GM23338 (cell line): ENCODE measurements at regions not wholly inside any gene's neighbourhood (a gene's known extent, or its start where the extent isn't known, plus 50 kb on each side); places are given as distances from the start of the nearest gene placed in this dataset.
A peak's percentile ranks its signal among the peaks of the same experiment; 100 is the strongest.

ENCODE experiments used
- ATAC-seq: fragments of 200-7000 bp; cut with Tn5 transposase; 3 replicates; pipeline ENCODE4 v1.9.1; 2020
- DNase-seq: peaks from one replicate; pipeline ENCODE4 v3.0.0-alpha.2; 2015; ENCODE audit warnings: low spot score
- H2AFZ ChIP-seq: fragments of 200-600 bp; sonication (generic); 2 replicates; pipeline ENCODE4 v1.8.0; 2016; ENCODE audit warnings: antibody characterized with exemption, mild to moderate bottlenecking, moderate library complexity
- H3F3A ChIP-seq: fragments of 200-600 bp; sonication (generic); replicated peaks from 2 replicates; pipeline ENCODE4 v1.8.0; 2017; ENCODE audit warnings: antibody characterized with exemption, mixed run types, low read depth
- H3K27ac ChIP-seq: fragments of 200-600 bp; sonication (generic); 2 replicates; pipeline ENCODE4 v1.6.1; 2016; ENCODE audit warnings: low read depth
- H3K27me3 ChIP-seq: fragments of 200-600 bp; sonication (generic); 2 replicates; pipeline ENCODE4 v1.8.0; 2016; ENCODE audit warnings: mild to moderate bottlenecking, mixed run types, moderate library complexity; ENCODE audit not compliant: insufficient read depth
- H3K36me3 ChIP-seq: fragments of 200-600 bp; sonication (generic); 2 replicates; pipeline ENCODE4 v1.8.0; 2016; ENCODE audit warnings: mild to moderate bottlenecking; ENCODE audit not compliant: insufficient read depth
- H3K4me1 ChIP-seq: fragments of 200-600 bp; sonication (generic); 2 replicates; pipeline ENCODE4 v1.8.0; 2016; ENCODE audit warnings: mild to moderate bottlenecking, moderate library complexity; ENCODE audit not compliant: insufficient read depth
- H3K4me2 ChIP-seq: fragments of 200-600 bp; sonication (generic); 2 replicates; pipeline ENCODE4 v1.7.1; 2017; ENCODE audit warnings: mixed run types
- H3K4me3 ChIP-seq: fragments of 200-600 bp; sonication (generic); 2 replicates; pipeline ENCODE4 v1.6.1; 2016; ENCODE audit warnings: mixed run types
- H3K79me2 ChIP-seq: fragments of 200-600 bp; sonication (generic); replicated peaks from 2 replicates; pipeline ENCODE4 v1.8.0; 2017; ENCODE audit warnings: mild to moderate bottlenecking; ENCODE audit not compliant: insufficient read depth
- H3K9me2 ChIP-seq: fragments of 200-600 bp; sonication (generic); 2 replicates; pipeline ENCODE4 v1.8.0; 2017; ENCODE audit not compliant: insufficient read depth
- H4K20me1 ChIP-seq: fragments of 200-600 bp; sonication (generic); replicated peaks from 2 replicates; pipeline ENCODE4 v1.8.0; 2017; ENCODE audit warnings: mild to moderate bottlenecking; ENCODE audit not compliant: insufficient read depth
- H3K27ac Mint-ChIP-seq: 2 replicates; pipeline ENCODE4 v1.8.0; 2020; ENCODE audit warnings: inconsistent platforms, mild to moderate bottlenecking, moderate library complexity, mixed read lengths
- H3K27me3 Mint-ChIP-seq: 3 replicates; pipeline ENCODE4 v1.8.0; 2022; ENCODE audit warnings: low read depth, mild to moderate bottlenecking, moderate library complexity, mixed read lengths, inconsistent platforms; ENCODE audit not compliant: insufficient read depth, poor library complexity
- H3K36me3 Mint-ChIP-seq: 3 replicates; pipeline ENCODE4 v1.8.0; 2021; ENCODE audit warnings: low read depth, mild to moderate bottlenecking, inconsistent platforms, moderate library complexity, mixed read lengths
- H3K4me1 Mint-ChIP-seq: 3 replicates; pipeline ENCODE4 v1.8.0; 2020; ENCODE audit warnings: mild to moderate bottlenecking, inconsistent platforms, mixed read lengths
- H3K4me3 Mint-ChIP-seq: 3 replicates; pipeline ENCODE4 v1.8.0; 2021; ENCODE audit warnings: moderate library complexity, mild to moderate bottlenecking, inconsistent platforms, mixed read lengths
- H3K9me3 Mint-ChIP-seq: 3 replicates; pipeline ENCODE4 v1.8.0; 2020; ENCODE audit warnings: moderate library complexity, mild to moderate bottlenecking, inconsistent platforms, mixed read lengths
- CTCF ChIP-seq, 2 experiments: fragments of 200-600 bp in 1 of 2; sonication (generic) in 1 of 2; conservative IDR thresholded peaks; 2 replicates each; pipeline versions ENCODE4 v1.5.1 to v1.6.1; 2016 to 2017; ENCODE audit warnings: antibody characterized with exemption in 2 of 2, low read depth in 2 of 2, mild to moderate bottlenecking in 2 of 2, moderate library complexity in 1 of 2
- EZH2 ChIP-seq: fragments of 200-600 bp; sonication (generic); IDR thresholded peaks from one replicate; pipeline ENCODE4 v1.8.0; 2017; ENCODE audit warnings: antibody characterized with exemption, mild to moderate bottlenecking, low read depth; ENCODE audit not compliant: unreplicated experiment
- JUNB ChIP-seq: IDR thresholded peaks from one replicate; pipeline ENCODE4 v1.6.1; 2016; ENCODE audit warnings: antibody characterized with exemption; ENCODE audit not compliant: unreplicated experiment
- NANOG ChIP-seq: IDR thresholded peaks from 2 replicates; pipeline ENCODE4 v1.6.1; 2016; ENCODE audit warnings: antibody characterized with exemption, borderline replicate concordance
- REST ChIP-seq: IDR thresholded peaks from one replicate; pipeline ENCODE4 v1.6.1; 2018; ENCODE audit warnings: antibody characterized with exemption; ENCODE audit not compliant: unreplicated experiment
- ZNF114 ChIP-seq: fragments of 250-450 bp; sonication (Bioruptor Pico); IDR thresholded peaks from 2 replicates; pipeline ENCODE4 v1.5.0; 2020; ENCODE audit warnings: mild to moderate bottlenecking, moderate library complexity
- ZNF331 ChIP-seq: fragments of 250-450 bp; sonication (Bioruptor Pico); IDR thresholded peaks from 2 replicates; pipeline ENCODE4 v1.5.0; 2020; ENCODE audit warnings: low read depth, mild to moderate bottlenecking, moderate library complexity

DNA sequence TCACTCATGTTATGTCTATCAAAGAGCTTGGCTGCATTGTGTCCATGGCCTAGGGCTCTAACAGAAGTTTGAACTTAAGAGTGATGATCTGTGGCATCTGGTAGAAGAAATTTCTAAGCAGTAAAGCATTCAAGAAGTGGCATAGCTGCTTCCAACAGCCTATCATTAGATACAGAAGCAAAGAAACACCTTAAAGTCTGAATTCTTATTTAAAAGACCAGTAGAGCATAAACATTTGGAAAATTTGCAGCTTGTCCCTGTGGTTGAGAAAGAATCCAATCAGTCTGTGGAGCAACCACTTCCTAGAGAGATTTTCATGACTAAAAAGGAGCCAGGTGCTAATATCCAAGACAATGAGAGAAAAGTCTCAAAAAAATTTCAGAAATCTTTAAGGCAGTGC, 165.5 kb downstream of the SNX7 start:
- H3K36me3 ChIP-seq = no peaks in the 10 kb centered on the region
- no peaks in the 10 kb centered on the region for H3K27me3 ChIP-seq
- H3K4me2 ChIP-seq = no peak overlapping the region
- ATAC-seq = no peak
- no peak overlapping the region; the same call in 1 of the 2 replicates for H3K27ac Mint-ChIP-seq
- H4K20me1 ChIP-seq = no peaks in the 10 kb centered on the region
- TF ChIP-seq JUNB = no peak
- TF ChIP-seq NANOG = no peak
- no peak for TF ChIP-seq CTCF (conservative IDR thresholded peaks at IDR 0.05; ENCODE audit: low read depth in 2 of 2)
- TF ChIP-seq ZNF114 (CRISPR knock-in tag) = no peak
- no peak for TF ChIP-seq ZNF331 (CRISPR knock-in tag)
- TF ChIP-seq REST = no peak
- TF ChIP-seq EZH2 = no peak
- H3K27ac ChIP-seq = peak overlapping the region; percentile 42
- H3K4me1 Mint-ChIP-seq = peaks cover 12% of the 10 kb centered on the region
- no peaks in the 10 kb centered on the region for H3F3A ChIP-seq
- H3K9me2 ChIP-seq = no peaks in the 10 kb centered on the region; the same call in 1 of the 2 replicates
- no peaks in the 10 kb centered on the region for H3K36me3 Mint-ChIP-seq
- H3K4me1 ChIP-seq = peaks cover 4% of the 10 kb centered on the region; the same call in 1 of the 2 replicates
- DNase-seq = peak; percentile 21
- 0 out of 3 replicates have a peak, but pooled peaks cover 6% of the 10 kb centered on the region for H3K9me3 Mint-ChIP-seq
- H3K27me3 Mint-ChIP-seq = no peaks in the 10 kb centered on the region
- H3K4me3 ChIP-seq = no peak overlapping the region
- H3K4me3 Mint-ChIP-seq = no peak overlapping the region
- H2AFZ ChIP-seq = peak overlapping the region; percentile 1; the same call in 1 of the 2 replicates
- H3K79me2 ChIP-seq = no peaks in the 10 kb centered on the region

DNA sequence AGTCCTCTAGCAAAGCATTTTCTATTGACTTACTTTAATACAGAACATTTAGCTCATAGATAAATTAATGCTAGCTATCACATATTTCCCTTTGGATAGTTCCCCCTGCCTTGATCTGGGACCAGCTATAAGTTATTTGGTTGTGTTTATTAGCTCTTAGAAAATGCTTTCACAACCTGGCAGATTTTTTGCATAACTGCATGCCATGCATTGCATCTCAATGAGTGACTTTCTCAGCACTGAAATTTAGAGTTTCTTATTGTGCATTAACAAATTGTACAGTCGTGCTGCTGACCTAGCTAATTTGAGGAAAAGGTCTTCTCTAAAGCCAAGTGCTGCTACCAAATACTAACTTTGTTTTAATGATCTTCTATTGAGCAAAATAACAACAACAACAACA, 164.8 kb downstream of the PLPPR5 start:
- H3K27me3 ChIP-seq = no peaks in the 10 kb centered on the region
- no peaks in the 10 kb centered on the region for H3K4me1 ChIP-seq
- H3K9me3 Mint-ChIP-seq = no peaks in the 10 kb centered on the region
- no peak for ATAC-seq
- no peak for DNase-seq
- no peak overlapping the region for H3K27ac Mint-ChIP-seq
- H3K36me3 ChIP-seq = no peaks in the 10 kb centered on the region
- no peak overlapping the region for H3K27ac ChIP-seq
- TF ChIP-seq JUNB (no peak), EZH2 (no peak), CTCF (conservative IDR thresholded peaks at IDR 0.05; ENCODE audit: low read depth in 2 of 2) (no peak), ZNF331 (CRISPR knock-in tag) (no peak), NANOG (no peak)
- H3K4me2 ChIP-seq = no peak overlapping the region
- H3K4me3 ChIP-seq = no peak overlapping the region
- 0 out of 3 replicates have a peak, but pooled peaks cover 3% of the 10 kb centered on the region for H3K4me1 Mint-ChIP-seq
- H3K79me2 ChIP-seq = no peaks in the 10 kb centered on the region
- no peak overlapping the region for H2AFZ ChIP-seq
- no peaks in the 10 kb centered on the region for H3K27me3 Mint-ChIP-seq
- no peaks in the 10 kb centered on the region for H3K36me3 Mint-ChIP-seq
- H3K4me3 Mint-ChIP-seq = no peak overlapping the region
- no peaks in the 10 kb centered on the region for H4K20me1 ChIP-seq
- H3F3A ChIP-seq = no peaks in the 10 kb centered on the region
- H3K9me2 ChIP-seq = no peaks in the 10 kb centered on the region
